Transverse colon (tissue), 4 donors: ENCODE measurements at regions not wholly inside any gene's neighbourhood (a gene's known extent, or its start where the extent isn't known, plus 50 kb on each side); places are given as distances from the start of the nearest gene placed in this dataset.

Source experiments
- DNase-seq: peaks from one replicate; pipeline ENCODE4 v3.0.0-alpha.2; 2019
- H3K27ac ChIP-seq, 4 donors: fragments of 200-600 bp; sonication (generic); 2 replicates each; pipeline ENCODE4 v1.5.1; 2016 to 2018; ENCODE audit warnings: inconsistent platforms in 4 of 4
- H3K27me3 ChIP-seq: fragments of 200-600 bp; sonication (generic); 2 replicates; pipeline ENCODE4 v1.5.1; 2017; ENCODE audit warnings: inconsistent platforms
- H3K36me3 ChIP-seq, 4 donors: fragments of 200-600 bp; sonication (generic); 2 replicates each; pipeline ENCODE4 v1.5.1; 2017 to 2019; ENCODE audit warnings: inconsistent platforms in 4 of 4
- H3K4me1 ChIP-seq, 4 donors: fragments of 200-600 bp; sonication (generic); 2 replicates each; pipeline ENCODE4 v1.5.1; 2017 to 2020; ENCODE audit warnings: inconsistent platforms in 4 of 4
- H3K4me3 ChIP-seq, 4 donors: fragments of 200-600 bp; sonication (generic); 1 replicate in 1 of 4; 2 replicates in 3 of 4; pipeline versions ENCODE4 v1.5.1 to v1.6.1; 2017 to 2019; ENCODE audit warnings: inconsistent platforms in 4 of 4
- H3K9me3 ChIP-seq, 2 donors: fragments of 200-600 bp; sonication (generic); 2 replicates each; pipeline ENCODE4 v1.5.1; 2017 to 2019; ENCODE audit warnings: inconsistent platforms in 2 of 2
- EP300 ChIP-seq: sonication (generic); formaldehyde crosslinking; IDR thresholded peaks from one replicate; pipeline ENCODE4 v1.6.1; 2017; ENCODE audit warnings: antibody characterized with exemption, low read depth
- POLR2A ChIP-seq: fragments of 450-650 bp; IDR thresholded peaks from one replicate; pipeline ENCODE4 v1.6.1; 2016; ENCODE audit warnings: antibody characterized with exemption, mild to moderate bottlenecking, moderate library complexity
- POLR2AphosphoS5 ChIP-seq, 3 donors: sonication (generic); formaldehyde crosslinking; IDR thresholded peaks; one replicate each; pipeline ENCODE4 v1.6.1; 2016; ENCODE audit warnings: antibody characterized with exemption in 3 of 3
- WGBS, 2 donors: methylation state at CpG; one replicate each; pipeline ENCODE4 v1.1.5; 2018; ENCODE audit warnings: low coverage in 1 of 2; 5-methylcytosine and 5-hydroxymethylcytosine counted together
- in situ Hi-C, 4 donors: fragments of 200-750 bp; cut with MboI; loops; one replicate each; pipeline versions ENCODE4 v1.15.0 to v1.15.1; 2017; ENCODE audit warnings: low sequenced_read_pairs in 3 of 4, low pct_ligation_motif_present in 1 of 4, low pct_unique_long_range_greater_than_20kb in 1 of 4
- intact Hi-C: fragments of 100-400 bp; cut with DNase I; formaldehyde crosslinking; loops from one replicate; pipeline ENCODE4 v1.15.1; 2023; ENCODE audit warnings: low total_unique reads
- TF ChIP-seq, protein P1 (sequence below), 5 experiments: fragments of 200-600 bp in 3 of 5; fragments of 450-650 bp in 2 of 5; sonication (generic) in 3 of 5; IDR thresholded peaks; 1 replicate in 2 of 5; 2 replicates in 3 of 5; pipeline ENCODE4 v1.5.1; 2016 to 2017; ENCODE audit warnings: antibody characterized with exemption in 5 of 5, inconsistent platforms in 3 of 5, mild to moderate bottlenecking in 2 of 5, moderate library complexity in 1 of 5

DNA sequence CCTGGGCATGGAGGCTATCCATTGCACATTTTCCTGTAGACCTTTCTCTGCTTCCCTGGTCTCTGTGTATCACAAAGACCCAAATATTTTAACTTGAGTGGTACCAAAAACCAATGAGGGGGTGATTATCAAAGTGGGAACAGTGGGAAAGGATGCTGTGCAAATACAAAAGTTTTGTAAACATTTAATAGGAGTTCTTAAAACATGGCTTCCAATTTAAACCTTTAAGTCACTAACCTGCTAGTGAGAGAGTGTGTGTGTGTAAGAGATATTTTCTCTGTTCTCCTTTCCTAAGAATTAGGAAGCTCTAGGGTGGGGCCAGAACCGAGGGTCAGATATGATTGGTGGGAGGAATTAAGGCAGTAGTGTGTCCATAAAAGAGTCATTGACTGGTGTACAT is 64.5 kb upstream of the ARHGAP5 start:
- WGBS, 2 donors, result 20 to 67% methylated on average over 1 of the region's 1 CpG
- no peak for DNase-seq
- H3K4me3 ChIP-seq, result no peak overlapping the region
- intact Hi-C loops, result loop anchor here (10.0 kb wide), 1 partner anchor 1062 kb away; no protein-coding TSS in a partner anchor
- H3K27ac ChIP-seq, result no peak overlapping the region
- in situ Hi-C loops, result no loop called here
- no peaks in the 10 kb centered on the region for H3K9me3 ChIP-seq
- H3K4me1 ChIP-seq, result no peaks in the 10 kb centered on the region
- no peak for TF ChIP-seq POLR2AphosphoS5 (IDR thresholded peaks at IDR 0.05)
- TF ChIP-seq, protein P1, sequence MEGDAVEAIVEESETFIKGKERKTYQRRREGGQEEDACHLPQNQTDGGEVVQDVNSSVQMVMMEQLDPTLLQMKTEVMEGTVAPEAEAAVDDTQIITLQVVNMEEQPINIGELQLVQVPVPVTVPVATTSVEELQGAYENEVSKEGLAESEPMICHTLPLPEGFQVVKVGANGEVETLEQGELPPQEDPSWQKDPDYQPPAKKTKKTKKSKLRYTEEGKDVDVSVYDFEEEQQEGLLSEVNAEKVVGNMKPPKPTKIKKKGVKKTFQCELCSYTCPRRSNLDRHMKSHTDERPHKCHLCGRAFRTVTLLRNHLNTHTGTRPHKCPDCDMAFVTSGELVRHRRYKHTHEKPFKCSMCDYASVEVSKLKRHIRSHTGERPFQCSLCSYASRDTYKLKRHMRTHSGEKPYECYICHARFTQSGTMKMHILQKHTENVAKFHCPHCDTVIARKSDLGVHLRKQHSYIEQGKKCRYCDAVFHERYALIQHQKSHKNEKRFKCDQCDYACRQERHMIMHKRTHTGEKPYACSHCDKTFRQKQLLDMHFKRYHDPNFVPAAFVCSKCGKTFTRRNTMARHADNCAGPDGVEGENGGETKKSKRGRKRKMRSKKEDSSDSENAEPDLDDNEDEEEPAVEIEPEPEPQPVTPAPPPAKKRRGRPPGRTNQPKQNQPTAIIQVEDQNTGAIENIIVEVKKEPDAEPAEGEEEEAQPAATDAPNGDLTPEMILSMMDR (IDR thresholded peaks at IDR 0.05), result no peak
- no peak for TF ChIP-seq EP300
- TF ChIP-seq POLR2A, result no peak
- H3K27me3 ChIP-seq, result no peaks in the 10 kb centered on the region
- H3K36me3 ChIP-seq, result no peaks in the 10 kb centered on the region

DNA sequence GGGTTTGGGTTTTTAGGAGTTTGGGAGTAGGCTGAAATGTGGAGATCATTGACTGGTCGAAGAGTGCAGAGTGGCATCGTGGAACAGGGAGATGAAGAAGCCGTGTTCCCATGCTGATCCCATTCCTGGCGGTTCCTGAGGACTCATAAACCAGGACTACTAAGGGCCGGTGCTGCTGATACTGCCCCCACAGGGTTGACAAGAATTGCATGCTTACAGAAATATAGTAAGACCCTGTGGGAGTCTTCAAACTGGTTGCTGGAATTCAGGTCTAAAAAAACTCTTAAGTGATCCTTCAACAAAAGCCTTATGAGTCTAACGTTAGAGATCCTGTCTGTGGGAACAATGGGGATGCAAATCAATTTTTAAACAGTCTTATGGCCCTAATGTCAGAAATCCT is 64.0 kb upstream of the ARHGAP5 start:
- Histone ChIP-seq H3K27ac (no peak overlapping the region), H3K9me3 (no peaks in the 10 kb centered on the region), H3K27me3 (no peaks in the 10 kb centered on the region), H3K4me3 (no peak overlapping the region), H3K4me1 (no peaks in the 10 kb centered on the region), H3K36me3 (no peaks in the 10 kb centered on the region)
- intact Hi-C loops (loop anchor here (10.0 kb wide), 1 partner anchor 1062 kb away; no protein-coding TSS in a partner anchor), in situ Hi-C loops (no loop called here)
- no peak for DNase-seq
- no peak for TF ChIP-seq EP300
- TF ChIP-seq, protein P1 (IDR thresholded peaks at IDR 0.05), result no peak
- TF ChIP-seq POLR2AphosphoS5 (IDR thresholded peaks at IDR 0.05), result no peak
- no peak for TF ChIP-seq POLR2A
- WGBS, 2 donors, result 50 to 77% methylated on average over 1 to 6 of the region's 6 CpGs

DNA sequence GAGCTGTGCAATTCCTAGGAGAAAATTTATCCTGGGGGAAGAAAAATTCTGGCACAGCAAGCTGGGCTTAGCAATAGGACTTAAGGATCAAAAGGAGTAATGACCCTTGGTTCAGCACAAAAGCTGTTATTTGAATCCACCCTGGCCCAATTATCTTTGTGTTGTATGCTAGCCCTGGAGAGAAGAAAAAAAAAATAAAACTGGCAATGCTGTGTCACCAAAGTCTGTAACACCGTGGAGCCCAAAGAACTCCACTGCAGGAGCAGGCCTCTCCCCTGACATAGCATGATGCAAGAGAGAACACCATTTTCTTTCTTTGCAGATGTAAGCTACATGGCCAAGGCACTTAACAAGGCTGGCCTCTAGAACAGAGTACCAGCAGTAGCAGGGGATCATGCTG is 63.0 kb upstream of the ARHGAP5 start:
- DNase-seq, result no peak
- in situ Hi-C loops (no loop called here), intact Hi-C loops (loop anchor here (10.0 kb wide), 1 partner anchor 1061 kb away; no protein-coding TSS in a partner anchor)
- H3K27me3 ChIP-seq, result no peaks in the 10 kb centered on the region
- H3K36me3 ChIP-seq, result no peaks in the 10 kb centered on the region
- TF ChIP-seq, protein P1 (IDR thresholded peaks at IDR 0.05), result no peak
- TF ChIP-seq EP300 (no peak), POLR2AphosphoS5 (IDR thresholded peaks at IDR 0.05) (no peak), POLR2A (no peak)
- WGBS, 2 donors, result 80 to 100% methylated on average over 1 of the region's 1 CpG
- no peak overlapping the region for H3K4me3 ChIP-seq
- H3K4me1 ChIP-seq, result no peaks in the 10 kb centered on the region
- no peaks in the 10 kb centered on the region for H3K9me3 ChIP-seq
- H3K27ac ChIP-seq, result no peak overlapping the region

DNA sequence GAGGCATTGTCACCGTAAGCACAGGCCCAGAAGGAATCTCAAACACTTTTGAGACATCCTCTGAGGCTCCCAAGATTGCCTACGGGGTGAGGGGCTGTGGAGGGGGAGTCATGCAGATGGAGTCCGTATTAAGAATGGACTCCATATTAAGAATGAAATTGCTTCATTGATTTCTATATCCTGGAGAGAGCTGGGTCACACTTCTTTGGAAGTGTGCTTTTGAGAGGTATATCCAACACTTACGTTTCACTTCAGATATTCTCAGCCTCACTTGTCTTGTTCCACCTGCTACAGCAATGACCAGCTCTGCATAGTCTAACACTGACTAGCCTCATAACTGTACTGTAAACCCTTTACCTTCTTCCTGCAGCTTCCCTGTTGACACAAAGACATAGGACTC is 62.6 kb upstream of the ARHGAP5 start:
- in situ Hi-C loops, result no loop called here
- DNase-seq, result no peak
- no peak overlapping the region for H3K4me3 ChIP-seq
- no peak for TF ChIP-seq POLR2AphosphoS5 (IDR thresholded peaks at IDR 0.05)
- no peak for TF ChIP-seq EP300
- TF ChIP-seq, protein P1 (IDR thresholded peaks at IDR 0.05), result no peak
- no peak for TF ChIP-seq POLR2A
- no peaks in the 10 kb centered on the region for H3K27me3 ChIP-seq
- H3K36me3 ChIP-seq, result no peaks in the 10 kb centered on the region
- H3K4me1 ChIP-seq, result no peaks in the 10 kb centered on the region
- intact Hi-C loops, result loop anchor here (10.0 kb wide), 1 partner anchor 1060 kb away; no protein-coding TSS in a partner anchor
- H3K27ac ChIP-seq, result no peak overlapping the region
- WGBS, 2 donors, result 67 to 87% methylated on average over 1 to 4 of the region's 4 CpGs
- no peaks in the 10 kb centered on the region for H3K9me3 ChIP-seq
